HK-2 (cell line): ENCODE measurements at regions not wholly inside any gene's neighbourhood (a gene's known extent, or its start where the extent isn't known, plus 50 kb on each side); places are given as distances from the start of the nearest gene placed in this dataset.

ENCODE experiments used
- DNase-seq: peaks from one replicate; pipeline ENCODE4 v3.0.0-alpha.2; 2018; ENCODE audit not compliant: unreplicated experiment

- no peak for DNase-seq
Measured at GRCh38 chr22:26846076-26846475, 188.7 kb downstream of the MIAT start.

- DNase-seq: no peak
Measured at GRCh38 chr22:26846645-26847044, 189.3 kb downstream of the MIAT start.

GRCh38 chr22:26847046-26847445, 189.7 kb downstream of the MIAT start:
- DNase-seq: no peak

- no peak for DNase-seq
Measured at GRCh38 chr22:26847816-26848215, 190.4 kb downstream of the MIAT start.

GRCh38 chr22:26848244-26848920, 191.0 kb downstream of the MIAT start:
- DNase-seq: no peak

GRCh38 chr22:26849575-26849974, 192.2 kb downstream of the MIAT start:
- no peak for DNase-seq

GRCh38 chr22:26851125-26851524, 193.7 kb downstream of the MIAT start:
- DNase-seq: no peak

GRCh38 chr22:26852176-26852575, 194.8 kb downstream of the MIAT start:
- DNase-seq: no peak

- DNase-seq: no peak
Measured at GRCh38 chr22:26853071-26853470, 195.7 kb downstream of the MIAT start.

GRCh38 chr22:26853495-26853894, 196.1 kb downstream of the MIAT start:
- DNase-seq: no peak

GRCh38 chr22:26857169-26857568, 199.8 kb downstream of the MIAT start:
- DNase-seq: no peak

GRCh38 chr22:26860301-26860700, 202.9 kb downstream of the MIAT start:
- DNase-seq: no peak

GRCh38 chr22:26865021-26865420, 207.6 kb downstream of the MIAT start:
- no peak for DNase-seq

- DNase-seq: no peak
Measured at GRCh38 chr22:26883393-26883792, 226.0 kb downstream of the MIAT start.

- DNase-seq: no peak
Measured at GRCh38 chr22:26884921-26885320, 227.5 kb downstream of the MIAT start.

- no peak for DNase-seq
Measured at GRCh38 chr22:26885441-26886261, 228.3 kb downstream of the MIAT start.

- DNase-seq: peak; percentile 46
Measured at GRCh38 chr22:26887456-26887855, 230.1 kb downstream of the MIAT start.

- DNase-seq: peak; percentile 20
Measured at GRCh38 chr22:26887916-26888315, 230.5 kb downstream of the MIAT start.

- DNase-seq: no peak
Measured at GRCh38 chr22:26888887-26889286, 231.5 kb downstream of the MIAT start.

- no peak for DNase-seq
Measured at GRCh38 chr22:26889802-26890201, 232.4 kb downstream of the MIAT start.

GRCh38 chr22:26890870-26891269, 233.5 kb downstream of the MIAT start:
- DNase-seq: peak; percentile 44

- no peak for DNase-seq
Measured at GRCh38 chr22:26891429-26891828, 234.0 kb downstream of the MIAT start.
